ENCODE measurements at regions not wholly inside any gene's neighbourhood (a gene's known extent, or its start where the extent isn't known, plus 50 kb on each side); places are given as distances from the start of the nearest gene placed in this dataset.

- Mint-ChIP-seq H3K4me1 (ENCODE audit: low read depth) (peaks cover 28% of the 10 kb centered on the region), H3K9me3 (no peaks in the 10 kb centered on the region), H3K27me3 (ENCODE audit: insufficient read depth) (peaks cover 2% of the 10 kb centered on the region), H3K4me3 (peak overlapping the region; percentile 91), H3K36me3 (ENCODE audit: low read depth) (no peaks in the 10 kb centered on the region), H3K27ac (peak overlapping the region; percentile 68)
- DNase-seq: peak; percentile 44
- TF ChIP-seq CTCF (IDR thresholded peaks at IDR 0.05): no peak
These were observed 50.0 kb upstream of the TRIM2 start for GRCh38 chr4:153154007-153154975.
